ENCODE measurements at regions not wholly inside any gene's neighbourhood (a gene's known extent, or its start where the extent isn't known, plus 50 kb on each side); places are given as distances from the start of the nearest gene placed in this dataset.

GRCh38 chr1:82587371-82587770, 786.6 kb downstream of the ADGRL2 start:
- no peak for DNase-seq (ENCODE audit: low read depth in 2 of 2)

- no peak for DNase-seq (ENCODE audit: low read depth in 2 of 2)
These were observed 785.7 kb downstream of the ADGRL2 start for GRCh38 chr1:82586473-82586872.

GRCh38 chr1:82582347-82582746, 781.6 kb downstream of the ADGRL2 start:
- DNase-seq (ENCODE audit: low read depth in 2 of 2) = no peak

- DNase-seq (ENCODE audit: low read depth in 2 of 2) = no peak
These were observed 777.5 kb downstream of the ADGRL2 start for GRCh38 chr1:82578086-82578726.

GRCh38 chr1:82567348-82567747, 766.6 kb downstream of the ADGRL2 start:
- no peak for DNase-seq (ENCODE audit: low read depth in 2 of 2)

GRCh38 chr1:82565546-82565945, 764.8 kb downstream of the ADGRL2 start:
- peak; percentile 53 to 59 for DNase-seq (ENCODE audit: low read depth in 2 of 2)

- peak; percentile 52 to 56 for DNase-seq (ENCODE audit: low read depth in 2 of 2)
These were observed 764.4 kb downstream of the ADGRL2 start for GRCh38 chr1:82565146-82565545.

GRCh38 chr1:82564333-82564732, 763.6 kb downstream of the ADGRL2 start:
- DNase-seq (ENCODE audit: low read depth in 2 of 2) = no peak

- no peak for DNase-seq (ENCODE audit: low read depth in 2 of 2)
These were observed 761.7 kb downstream of the ADGRL2 start for GRCh38 chr1:82562448-82562847.

GRCh38 chr1:82560566-82560965, 759.8 kb downstream of the ADGRL2 start:
- no peak for DNase-seq (ENCODE audit: low read depth in 2 of 2)

GRCh38 chr1:82555501-82555900, 754.8 kb downstream of the ADGRL2 start:
- DNase-seq (ENCODE audit: low read depth in 2 of 2) = no peak

- no peak for DNase-seq (ENCODE audit: low read depth in 2 of 2)
These were observed 749.1 kb downstream of the ADGRL2 start for GRCh38 chr1:82549841-82550240.

- DNase-seq (ENCODE audit: low read depth in 2 of 2) = no peak
These were observed 742.0 kb downstream of the ADGRL2 start for GRCh38 chr1:82542766-82543165.

- no peak for DNase-seq (ENCODE audit: low read depth in 2 of 2)
These were observed 741.4 kb downstream of the ADGRL2 start for GRCh38 chr1:82542141-82542540.

GRCh38 chr1:82540006-82540405, 739.3 kb downstream of the ADGRL2 start:
- no peak for DNase-seq (ENCODE audit: low read depth in 2 of 2)

GRCh38 chr1:82538876-82539275, 738.1 kb downstream of the ADGRL2 start:
- peak; percentile 28 to 29 for DNase-seq (ENCODE audit: low read depth in 2 of 2)

- no peak for DNase-seq (ENCODE audit: low read depth in 2 of 2)
These were observed 734.3 kb downstream of the ADGRL2 start for GRCh38 chr1:82534996-82535395.

- no peak for DNase-seq (ENCODE audit: low read depth in 2 of 2)
These were observed 724.6 kb downstream of the ADGRL2 start for GRCh38 chr1:82525378-82525777.

- DNase-seq (ENCODE audit: low read depth in 2 of 2) = no peak
These were observed 719.9 kb downstream of the ADGRL2 start for GRCh38 chr1:82520611-82521010.

GRCh38 chr1:82517586-82517985, 716.9 kb downstream of the ADGRL2 start:
- peak in 1 of 2 experiments; percentile 8 for DNase-seq (ENCODE audit: low read depth in 2 of 2)

GRCh38 chr1:82515650-82516049, 714.9 kb downstream of the ADGRL2 start:
- peak; percentile 11 to 19 for DNase-seq (ENCODE audit: low read depth in 2 of 2)

- no peak for DNase-seq (ENCODE audit: low read depth in 2 of 2)
These were observed 710.7 kb downstream of the ADGRL2 start for GRCh38 chr1:82511441-82511840.

- DNase-seq (ENCODE audit: low read depth in 2 of 2) = no peak
These were observed 709.7 kb downstream of the ADGRL2 start for GRCh38 chr1:82510431-82510830.

- no peak for DNase-seq (ENCODE audit: low read depth in 2 of 2)
These were observed 706.3 kb downstream of the ADGRL2 start for GRCh38 chr1:82507011-82507410.
